BJ (cell line): ENCODE measurements at regions not wholly inside any gene's neighbourhood (a gene's known extent, or its start where the extent isn't known, plus 50 kb on each side); places are given as distances from the start of the nearest gene placed in this dataset.

Experiments used
- CTCF ChIA-PET: fragments of 350-600 bp; formaldehyde crosslinking; extraction: SDS; loops from one replicate; lab custom pipeline; 2021; ENCODE audit warnings: antibody characterized with exemption, inconsistent platforms; lab: Yijun Ruan, JAX
- POLR2A ChIA-PET: fragments of 300-600 bp; sonication (Branson Sonifier 250); formaldehyde crosslinking; extraction: SDS; loops from one replicate; lab custom pipeline; 2021; ENCODE audit warnings: antibody characterized with exemption; lab: Charles Lee
- DNase-seq: peaks from one replicate; pipeline ENCODE4 v3.0.0-alpha.2; 2011; ENCODE audit warnings: low read depth
- H3K27me3 ChIP-seq: 2 replicates; pipeline ENCODE4 v1.6.0; 2011; ENCODE audit warnings: low read length; ENCODE audit not compliant: control insufficient read depth, insufficient read depth
- H3K36me3 ChIP-seq: 2 replicates; pipeline ENCODE4 v1.5.1; 2011; ENCODE audit warnings: low read length; ENCODE audit not compliant: control insufficient read depth, insufficient read depth
- H3K4me3 ChIP-seq: 2 replicates; pipeline ENCODE4 v1.5.1; 2011; ENCODE audit warnings: low read depth, mild to moderate bottlenecking, control low read depth, low read length
- CTCF ChIP-seq: IDR thresholded peaks from 2 replicates; pipeline ENCODE4 v1.5.1; 2011; ENCODE audit warnings: low read depth, mild to moderate bottlenecking, control low read depth, inconsistent platforms, low read length, moderate library complexity; ENCODE audit not compliant: insufficient read depth

GRCh38 chr20:11003341-11003740 is 329.5 kb upstream of the JAG1 start:
- Histone ChIP-seq H3K27me3 (no peaks in the 10 kb centered on the region), H3K4me3 (no peak overlapping the region), H3K36me3 (no peaks in the 10 kb centered on the region)
- POLR2A ChIA-PET = no interaction called here
- no peak for DNase-seq
- CTCF ChIA-PET = no interaction called here
- TF ChIP-seq CTCF = no peak

GRCh38 chr20:11008444-11009033 is 334.7 kb upstream of the JAG1 start:
- Histone ChIP-seq H3K4me3 (no peak overlapping the region), H3K27me3 (no peaks in the 10 kb centered on the region), H3K36me3 (no peaks in the 10 kb centered on the region)
- ChIA-PET CTCF (no interaction called here), POLR2A (no interaction called here)
- DNase-seq = no peak
- no peak for TF ChIP-seq CTCF

GRCh38 chr20:11011653-11012052 is 337.9 kb upstream of the JAG1 start:
- no peak for DNase-seq
- Histone ChIP-seq H3K27me3 (no peaks in the 10 kb centered on the region), H3K36me3 (no peaks in the 10 kb centered on the region), H3K4me3 (no peak overlapping the region)
- TF ChIP-seq CTCF = no peak
- ChIA-PET CTCF (no interaction called here), POLR2A (no interaction called here)

- Histone ChIP-seq H3K4me3 (no peak overlapping the region), H3K36me3 (no peaks in the 10 kb centered on the region), H3K27me3 (no peaks in the 10 kb centered on the region)
- ChIA-PET CTCF (no interaction called here), POLR2A (no interaction called here)
- no peak for TF ChIP-seq CTCF
- no peak for DNase-seq
Measured at GRCh38 chr20:11012975-11013374, 339.2 kb upstream of the JAG1 start.

- Histone ChIP-seq H3K36me3 (no peaks in the 10 kb centered on the region), H3K27me3 (no peaks in the 10 kb centered on the region), H3K4me3 (no peak overlapping the region)
- ChIA-PET POLR2A (no interaction called here), CTCF (no interaction called here)
- DNase-seq = no peak
- no peak for TF ChIP-seq CTCF
Measured at GRCh38 chr20:11013801-11014200, 340.0 kb upstream of the JAG1 start.
